Spleen (tissue), 11 donors: ENCODE measurements at regions not wholly inside any gene's neighbourhood (a gene's known extent, or its start where the extent isn't known, plus 50 kb on each side); places are given as distances from the start of the nearest gene placed in this dataset.

Experiments
- DNase-seq: peaks from one replicate; pipeline ENCODE4 v3.0.0-alpha.2; 2020
- H3K27ac ChIP-seq, 8 donors: fragments of 200-600 bp; sonication (generic) in 7 of 8; 1 replicate in 4 of 8; 2 replicates in 4 of 8; pipeline versions ENCODE4 v1.5.0 to v1.8.0; 2016 to 2021; ENCODE audit warnings: inconsistent platforms in 4 of 8, mild to moderate bottlenecking in 4 of 8, moderate library complexity in 1 of 8
- H3K27me3 ChIP-seq, 7 donors: fragments of 200-600 bp; sonication (generic) in 6 of 7; replicated peaks in 1 of 7; 1 replicate in 4 of 7; 2 replicates in 3 of 7; pipeline versions ENCODE4 v1.5.0 to v1.8.0; 2016 to 2021; ENCODE audit warnings: inconsistent platforms in 3 of 7, mild to moderate bottlenecking in 1 of 7
- H3K36me3 ChIP-seq, 6 donors: fragments of 200-600 bp; sonication (generic) in 5 of 6; 1 replicate in 4 of 6; 2 replicates in 2 of 6; pipeline versions ENCODE4 v1.5.0 to v1.8.0; 2016 to 2021; ENCODE audit warnings: inconsistent platforms in 2 of 6
- H3K4me1 ChIP-seq, 6 donors: fragments of 200-600 bp; sonication (generic) in 5 of 6; 1 replicate in 3 of 6; 2 replicates in 3 of 6; pipeline versions ENCODE4 v1.5.0 to v1.8.0; 2016 to 2021; ENCODE audit warnings: inconsistent platforms in 3 of 6
- H3K4me3 ChIP-seq, 8 donors: fragments of 200-600 bp; sonication (generic) in 7 of 8; 1 replicate in 4 of 8; 2 replicates in 4 of 8; pipeline versions ENCODE4 v1.5.0 to v1.8.0; 2016 to 2021; ENCODE audit warnings: inconsistent platforms in 4 of 8, mild to moderate bottlenecking in 4 of 8, moderate library complexity in 2 of 8
- H3K9me3 ChIP-seq, 8 donors: fragments of 200-600 bp; sonication (generic) in 7 of 8; 1 replicate in 4 of 8; 2 replicates in 4 of 8; pipeline versions ENCODE4 v1.5.0 to v1.8.0; 2016 to 2021; ENCODE audit warnings: inconsistent platforms in 4 of 8
- POLR2A ChIP-seq, 3 donors: fragments of 450-650 bp; IDR thresholded peaks; one replicate each; pipeline ENCODE4 v1.5.1; 2017; ENCODE audit warnings: antibody characterized with exemption in 3 of 3, mild to moderate bottlenecking in 1 of 3
- POLR2AphosphoS5 ChIP-seq, 3 donors: sonication (generic); formaldehyde crosslinking; IDR thresholded peaks; one replicate each; pipeline ENCODE4 v1.5.1; 2017; ENCODE audit warnings: antibody characterized with exemption in 3 of 3
- WGBS, 5 donors: extraction: QIAGEN DNeasy Blood & Tissue Kit in 3 of 5; methylation state at CpG; one replicate each; pipeline versions ENCODE4 v1.1.5 to v1.1.7; 2013 to 2018; 5-methylcytosine and 5-hydroxymethylcytosine counted together
- intact Hi-C: fragments of 100-400 bp; cut with DNase I; formaldehyde crosslinking; loops from one replicate; pipeline ENCODE4 v1.15.0; 2023; ENCODE audit warnings: low total_unique reads
- TF ChIP-seq, protein P1 (sequence below), 11 experiments: fragments of 200-600 bp in 7 of 11; fragments of 450-650 bp in 4 of 11; sonication (generic) in 4 of 11; IDR thresholded peaks in 8 of 11; conservative IDR thresholded peaks in 3 of 11; 1 replicate in 7 of 11; 2 replicates in 4 of 11; pipeline versions ENCODE4 v1.4.0 to v1.8.0; 2016 to 2021; ENCODE audit warnings: antibody characterized with exemption in 11 of 11, inconsistent platforms in 4 of 11, mild to moderate bottlenecking in 1 of 11
- donor health status: healthy with polysubstance abuse.
- donor health status: DM: no; HTN: no; CAD: no; lungs with moderate emphysema.
- donor health status: DM: no; HTN: no; CAD: no.
- donor health status: Bipolar disorder and iron deficiency.
- donor health status: healthy.
- donor health status: DM: no; HTN: no; CAD: no.
- donor health status: DM: yes; HTN: yes; CAD: no.

DNA sequence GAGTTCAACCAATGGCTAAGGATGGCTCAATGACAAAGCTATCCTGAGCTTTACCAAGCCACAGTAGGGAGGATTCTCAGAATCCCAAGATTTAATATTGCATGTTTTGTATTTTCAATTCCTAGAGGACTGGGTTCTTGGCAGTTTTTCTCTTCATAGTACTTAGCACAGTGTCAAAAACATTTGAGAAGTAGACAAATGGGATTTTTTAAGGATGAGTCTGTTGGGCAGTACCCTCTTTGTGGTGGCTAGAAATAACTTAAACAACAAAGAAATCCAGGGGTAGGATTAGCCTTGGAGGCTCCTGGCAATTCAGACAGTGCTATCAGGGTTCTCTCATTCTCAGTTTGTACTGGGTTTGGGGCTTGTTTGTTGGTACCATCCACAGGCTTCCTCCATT, 212.8 kb upstream of the RORA start:
- DNase-seq = no peak
- Histone ChIP-seq H3K9me3 (peaks cover 0 to 9% (median 0%) of the 10 kb centered on the region in 8 donors), H3K27ac (no peak overlapping the region), H3K4me1 (no peaks in the 10 kb centered on the region), H3K36me3 (no peaks in the 10 kb centered on the region), H3K4me3 (no peak overlapping the region), H3K27me3 (no peaks in the 10 kb centered on the region)
- intact Hi-C loops = no loop called here
- TF ChIP-seq POLR2AphosphoS5 (IDR thresholded peaks at IDR 0.05) (no peak), POLR2A (IDR thresholded peaks at IDR 0.05) (no peak)
- TF ChIP-seq, protein P1, sequence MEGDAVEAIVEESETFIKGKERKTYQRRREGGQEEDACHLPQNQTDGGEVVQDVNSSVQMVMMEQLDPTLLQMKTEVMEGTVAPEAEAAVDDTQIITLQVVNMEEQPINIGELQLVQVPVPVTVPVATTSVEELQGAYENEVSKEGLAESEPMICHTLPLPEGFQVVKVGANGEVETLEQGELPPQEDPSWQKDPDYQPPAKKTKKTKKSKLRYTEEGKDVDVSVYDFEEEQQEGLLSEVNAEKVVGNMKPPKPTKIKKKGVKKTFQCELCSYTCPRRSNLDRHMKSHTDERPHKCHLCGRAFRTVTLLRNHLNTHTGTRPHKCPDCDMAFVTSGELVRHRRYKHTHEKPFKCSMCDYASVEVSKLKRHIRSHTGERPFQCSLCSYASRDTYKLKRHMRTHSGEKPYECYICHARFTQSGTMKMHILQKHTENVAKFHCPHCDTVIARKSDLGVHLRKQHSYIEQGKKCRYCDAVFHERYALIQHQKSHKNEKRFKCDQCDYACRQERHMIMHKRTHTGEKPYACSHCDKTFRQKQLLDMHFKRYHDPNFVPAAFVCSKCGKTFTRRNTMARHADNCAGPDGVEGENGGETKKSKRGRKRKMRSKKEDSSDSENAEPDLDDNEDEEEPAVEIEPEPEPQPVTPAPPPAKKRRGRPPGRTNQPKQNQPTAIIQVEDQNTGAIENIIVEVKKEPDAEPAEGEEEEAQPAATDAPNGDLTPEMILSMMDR (IDR thresholded peaks at IDR 0.05 in 8 of 11, conservative IDR thresholded peaks at IDR 0.05 in 3 of 11) = no peak

DNA sequence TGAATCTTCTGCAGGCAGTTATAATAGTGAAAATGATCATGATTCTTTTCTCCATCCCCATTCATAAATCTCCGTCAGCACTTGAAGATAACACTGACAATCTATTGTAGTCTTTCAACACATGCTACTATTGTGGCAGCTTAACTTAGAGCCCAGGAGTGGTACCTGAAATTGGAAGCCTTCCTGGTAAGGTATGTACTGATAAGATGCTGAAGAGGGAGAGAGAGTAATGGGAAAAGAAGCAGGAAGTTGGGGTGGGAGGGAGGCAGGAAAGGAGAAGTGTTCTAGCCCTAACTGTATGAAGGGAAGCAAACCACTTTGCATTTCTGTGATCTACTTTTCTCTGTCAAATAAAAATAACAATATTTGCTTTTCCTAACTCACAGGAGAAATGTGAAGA, 197.4 kb upstream of the RORA start:
- 46 to 79% (median 53%) methylated on average over 1 of the region's 1 CpG for WGBS, 5 donors
- Histone ChIP-seq H3K27ac (no peak overlapping the region), H3K36me3 (no peaks in the 10 kb centered on the region), H3K27me3 (no peaks in the 10 kb centered on the region), H3K4me1 (no peaks in the 10 kb centered on the region), H3K9me3 (no peaks in the 10 kb centered on the region), H3K4me3 (no peak overlapping the region)
- intact Hi-C loops = no loop called here
- DNase-seq = no peak
- TF ChIP-seq POLR2A (IDR thresholded peaks at IDR 0.05) (no peak), POLR2AphosphoS5 (IDR thresholded peaks at IDR 0.05) (no peak)
- TF ChIP-seq, protein P1 (IDR thresholded peaks at IDR 0.05 in 8 of 11, conservative IDR thresholded peaks at IDR 0.05 in 3 of 11) = no peak

DNA sequence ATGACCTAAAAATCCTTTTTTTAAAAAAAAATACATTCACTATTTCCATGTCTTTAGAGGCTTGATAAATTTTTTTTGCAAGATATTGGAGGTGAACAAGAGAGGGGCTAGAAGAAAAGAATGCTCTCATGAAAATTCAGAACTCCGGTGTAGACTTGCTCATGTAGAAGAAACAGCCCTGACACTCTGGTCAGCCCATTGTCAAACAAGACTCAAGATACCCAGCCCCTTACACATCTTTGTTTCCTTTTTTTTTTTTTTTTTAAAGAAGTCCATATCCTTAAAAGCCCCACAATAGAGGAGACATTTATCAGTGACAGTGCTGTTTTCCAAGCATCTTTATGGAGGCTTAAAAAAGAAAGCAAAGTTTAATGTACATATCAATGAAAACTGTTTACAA, 196.8 kb upstream of the RORA start:
- WGBS, 5 donors = 55 to 84% (median 73%) methylated on average over 1 of the region's 1 CpG
- intact Hi-C loops = no loop called here
- TF ChIP-seq POLR2AphosphoS5 (IDR thresholded peaks at IDR 0.05) (no peak), POLR2A (IDR thresholded peaks at IDR 0.05) (no peak)
- TF ChIP-seq, protein P1 (IDR thresholded peaks at IDR 0.05 in 8 of 11, conservative IDR thresholded peaks at IDR 0.05 in 3 of 11) = no peak

DNA sequence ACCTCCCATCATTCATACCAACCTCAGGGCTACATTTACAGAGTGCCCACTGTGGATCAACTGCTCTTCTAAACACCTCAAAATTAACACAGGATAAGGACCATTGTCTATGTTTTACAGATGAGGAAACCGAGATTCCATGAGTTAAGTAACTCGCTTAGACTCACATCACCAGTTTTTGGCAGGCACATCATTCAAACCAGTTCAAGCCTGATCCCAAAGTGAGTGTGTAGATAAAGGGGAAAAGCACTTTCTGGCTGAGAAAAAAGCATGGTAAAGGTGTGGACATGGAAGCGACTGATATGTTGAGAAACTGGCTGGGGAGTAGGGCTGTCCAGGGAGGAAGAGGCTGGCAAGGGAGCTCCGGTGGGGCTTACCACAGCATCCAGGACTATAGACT, 193.7 kb upstream of the RORA start:
- 86 to 94% (median 89%) methylated on average over 4 of the region's 4 CpGs for WGBS, 5 donors
- Histone ChIP-seq H3K36me3 (no peaks in the 10 kb centered on the region), H3K4me1 (no peaks in the 10 kb centered on the region), H3K4me3 (no peak overlapping the region), H3K27me3 (peaks cover 0 to 3% (median 0%) of the 10 kb centered on the region in 7 donors), H3K27ac (no peak overlapping the region), H3K9me3 (no peaks in the 10 kb centered on the region)
- intact Hi-C loops = no loop called here
- no peak for DNase-seq
- no peak for TF ChIP-seq POLR2A (IDR thresholded peaks at IDR 0.05)
- no peak for TF ChIP-seq POLR2AphosphoS5 (IDR thresholded peaks at IDR 0.05)
- TF ChIP-seq, protein P1 (IDR thresholded peaks at IDR 0.05 in 8 of 11, conservative IDR thresholded peaks at IDR 0.05 in 3 of 11) = no peak

More for the DNA sequence above, 196.8 kb upstream of the RORA start:
- no peaks in the 10 kb centered on the region for H3K27me3 ChIP-seq
- no peak overlapping the region for H3K4me3 ChIP-seq
- H3K27ac ChIP-seq = no peak overlapping the region
- no peaks in the 10 kb centered on the region for H3K4me1 ChIP-seq
- no peaks in the 10 kb centered on the region for H3K36me3 ChIP-seq
- H3K9me3 ChIP-seq = no peaks in the 10 kb centered on the region
- no peak for DNase-seq
